Central memory CD8-positive, alpha-beta T cell (primary cell): ENCODE measurements at regions not wholly inside any gene's neighbourhood (a gene's known extent, or its start where the extent isn't known, plus 50 kb on each side); places are given as distances from the start of the nearest gene placed in this dataset.
A peak's percentile ranks its signal among the peaks of the same experiment; 100 is the strongest.

Experiments
- ATAC-seq: fragments of 150-1000 bp; cut with Tn5 transposase; replicated peaks from 2 replicates; pipeline ENCODE4 v1.10.0; 2022; ENCODE audit warnings: mild to moderate bottlenecking, moderate FRiP score, moderate number of reproducible peaks; ENCODE audit not compliant: poor library complexity, severe bottlenecking; ENCODE audit errors: extremely low read depth
- DNase-seq, 2 donors: peaks; one replicate each; pipeline ENCODE4 v3.0.0; 2021; ENCODE audit warnings: low spot score in 2 of 2
- H3K27ac Mint-ChIP-seq: one replicate; pipeline ENCODE4 v1.8.0; 2022; ENCODE audit warnings: low read depth, mild to moderate bottlenecking, moderate library complexity, mixed read lengths
- H3K27me3 Mint-ChIP-seq: one replicate; pipeline ENCODE4 v1.8.0; 2022; ENCODE audit warnings: mixed read lengths
- H3K36me3 Mint-ChIP-seq: one replicate; pipeline ENCODE4 v1.8.0; 2022; ENCODE audit warnings: mild to moderate bottlenecking, moderate library complexity, mixed read lengths; ENCODE audit not compliant: insufficient read depth
- H3K4me1 Mint-ChIP-seq: one replicate; pipeline ENCODE4 v1.8.0; 2022; ENCODE audit warnings: mixed read lengths
- H3K4me3 Mint-ChIP-seq: one replicate; pipeline ENCODE4 v1.8.0; 2022; ENCODE audit warnings: mild to moderate bottlenecking, moderate library complexity, mixed read lengths
- H3K9me3 Mint-ChIP-seq: one replicate; pipeline ENCODE4 v1.8.0; 2022; ENCODE audit warnings: mixed read lengths

GRCh38 chr18:28846958-28847357 lies 670.0 kb upstream of the CDH2 start:
- Mint-ChIP-seq H3K9me3 (peaks cover 39% of the 10 kb centered on the region), H3K4me1 (no peaks in the 10 kb centered on the region), H3K27me3 (no peaks in the 10 kb centered on the region), H3K27ac (no peak overlapping the region), H3K4me3 (no peak overlapping the region), H3K36me3 (no peaks in the 10 kb centered on the region)
- ATAC-seq (no peak), DNase-seq (no peak)

GRCh38 chr18:28837100-28837499 lies 660.2 kb upstream of the CDH2 start:
- DNase-seq = no peak
- no peak for ATAC-seq
- Mint-ChIP-seq H3K4me1 (no peaks in the 10 kb centered on the region), H3K36me3 (peaks cover 2% of the 10 kb centered on the region), H3K4me3 (no peak overlapping the region), H3K9me3 (peaks cover 6% of the 10 kb centered on the region), H3K27ac (peak overlapping the region; percentile 74), H3K27me3 (no peaks in the 10 kb centered on the region)

- no peak for ATAC-seq
- Mint-ChIP-seq H3K9me3 (peaks cover 4% of the 10 kb centered on the region), H3K27me3 (no peaks in the 10 kb centered on the region), H3K4me1 (no peaks in the 10 kb centered on the region), H3K36me3 (peaks cover 2% of the 10 kb centered on the region), H3K4me3 (no peak overlapping the region), H3K27ac (no peak overlapping the region)
- no peak for DNase-seq
These were observed 658.0 kb upstream of the CDH2 start for GRCh38 chr18:28834889-28835288.

DNA sequence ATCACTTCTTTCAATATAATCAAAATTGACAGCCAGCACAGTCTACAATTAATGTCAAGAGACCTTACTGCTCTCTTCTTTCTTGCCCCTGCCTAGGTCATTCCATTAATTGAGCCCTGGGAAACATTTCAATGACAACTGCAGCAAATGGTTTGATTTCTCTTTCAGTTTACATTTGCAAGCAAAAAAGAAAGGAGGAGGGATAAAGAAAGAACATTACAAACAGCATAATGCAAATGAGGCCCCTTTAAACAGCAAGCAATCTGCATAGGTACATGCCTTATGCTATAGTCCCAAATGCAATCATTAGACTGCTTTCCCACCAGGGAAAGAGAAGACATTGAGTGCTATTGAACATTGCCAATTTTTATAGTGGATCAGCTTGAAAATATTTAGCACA lies 655.0 kb upstream of the CDH2 start:
- H3K4me3 Mint-ChIP-seq = no peak overlapping the region
- no peak overlapping the region for H3K27ac Mint-ChIP-seq
- H3K4me1 Mint-ChIP-seq = no peaks in the 10 kb centered on the region
- no peak for ATAC-seq
- no peaks in the 10 kb centered on the region for H3K36me3 Mint-ChIP-seq
- no peak for DNase-seq
- H3K27me3 Mint-ChIP-seq = no peaks in the 10 kb centered on the region
- peaks cover 4% of the 10 kb centered on the region for H3K9me3 Mint-ChIP-seq

GRCh38 chr18:28831476-28831875 lies 654.5 kb upstream of the CDH2 start:
- no peak overlapping the region for H3K27ac Mint-ChIP-seq
- H3K4me1 Mint-ChIP-seq = no peaks in the 10 kb centered on the region
- H3K27me3 Mint-ChIP-seq = no peaks in the 10 kb centered on the region
- H3K9me3 Mint-ChIP-seq = peaks cover 4% of the 10 kb centered on the region
- no peaks in the 10 kb centered on the region for H3K36me3 Mint-ChIP-seq
- ATAC-seq (no peak), DNase-seq (no peak)
- H3K4me3 Mint-ChIP-seq = no peak overlapping the region

- Mint-ChIP-seq H3K27me3 (no peaks in the 10 kb centered on the region), H3K36me3 (no peaks in the 10 kb centered on the region), H3K4me3 (no peak overlapping the region), H3K4me1 (no peaks in the 10 kb centered on the region), H3K9me3 (peaks cover 13% of the 10 kb centered on the region), H3K27ac (no peak overlapping the region)
- no peak for ATAC-seq
- DNase-seq = no peak
These were observed 649.2 kb upstream of the CDH2 start for GRCh38 chr18:28826107-28826506.

- Mint-ChIP-seq H3K27me3 (no peaks in the 10 kb centered on the region), H3K9me3 (peaks cover 14% of the 10 kb centered on the region), H3K4me3 (no peak overlapping the region), H3K27ac (no peak overlapping the region), H3K4me1 (no peaks in the 10 kb centered on the region), H3K36me3 (no peaks in the 10 kb centered on the region)
- DNase-seq (no peak), ATAC-seq (no peak)
These were observed 647.2 kb upstream of the CDH2 start for GRCh38 chr18:28824183-28824574.

DNA sequence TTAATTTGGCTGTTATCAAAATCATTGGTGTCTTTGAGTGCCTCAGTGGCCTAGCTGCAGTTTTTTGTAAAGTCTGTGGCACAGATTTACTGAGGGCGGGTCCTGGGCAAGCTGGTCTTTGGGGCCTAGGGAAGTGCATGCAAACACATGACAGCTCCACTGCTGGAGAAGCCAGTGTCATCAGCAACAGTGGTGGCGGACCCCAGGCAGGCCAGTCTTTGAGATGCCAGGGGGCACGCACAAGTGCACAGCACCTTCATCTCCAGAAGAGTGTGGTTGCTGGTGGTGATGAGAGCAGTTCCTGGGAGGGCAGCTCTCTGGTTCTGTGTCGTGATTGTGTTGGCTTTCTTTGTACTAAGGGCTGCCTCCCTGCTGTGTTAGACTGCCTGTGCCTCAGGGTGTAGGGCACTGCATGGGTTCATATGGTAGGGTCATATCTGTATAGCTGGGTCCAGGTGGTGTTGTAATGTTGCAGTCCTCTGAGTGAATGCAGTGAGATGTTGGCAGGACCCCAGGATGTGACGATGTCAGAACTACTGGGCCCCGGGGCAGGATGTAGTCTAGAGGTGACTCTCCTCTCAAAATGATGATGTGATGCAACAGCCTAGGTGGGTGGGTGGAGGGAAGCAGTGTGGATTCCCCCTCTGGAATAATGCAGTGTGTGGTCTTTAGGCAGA lies 646.7 kb upstream of the CDH2 start:
- Mint-ChIP-seq H3K4me1 (no peaks in the 10 kb centered on the region), H3K27me3 (no peaks in the 10 kb centered on the region), H3K36me3 (no peaks in the 10 kb centered on the region), H3K9me3 (peaks cover 14% of the 10 kb centered on the region), H3K4me3 (no peak overlapping the region), H3K27ac (no peak overlapping the region)
- DNase-seq = no peak
- no peak for ATAC-seq

GRCh38 chr18:28820353-28820752 lies 643.4 kb upstream of the CDH2 start:
- Mint-ChIP-seq H3K9me3 (peaks cover 14% of the 10 kb centered on the region), H3K4me3 (no peak overlapping the region), H3K36me3 (no peaks in the 10 kb centered on the region), H3K4me1 (no peaks in the 10 kb centered on the region), H3K27me3 (no peaks in the 10 kb centered on the region), H3K27ac (no peak overlapping the region)
- ATAC-seq = no peak
- DNase-seq = no peak

- Mint-ChIP-seq H3K27ac (no peak overlapping the region), H3K36me3 (no peaks in the 10 kb centered on the region)
These were observed 639.2 kb upstream of the CDH2 start for GRCh38 chr18:28816155-28816554.

DNA sequence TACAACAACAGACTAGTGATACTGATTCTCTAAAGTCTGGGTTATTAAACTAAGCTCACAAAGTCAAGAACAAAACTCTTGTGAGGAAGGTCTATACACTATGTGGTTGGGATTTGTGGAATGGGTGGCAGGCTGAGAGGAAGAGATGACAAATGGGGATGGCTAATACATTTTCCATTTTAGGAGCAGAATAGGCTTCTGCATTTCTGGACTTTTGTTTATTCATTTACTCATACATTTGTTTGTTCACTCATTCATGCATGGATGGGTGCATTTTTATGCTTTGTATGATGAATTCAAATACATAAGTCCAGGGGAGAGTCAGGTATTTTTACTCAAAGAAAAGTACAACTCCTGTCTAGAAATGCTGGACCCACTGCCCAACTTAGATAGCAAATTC lies 637.4 kb upstream of the CDH2 start:
- no peaks in the 10 kb centered on the region for H3K4me1 Mint-ChIP-seq
- no peak for ATAC-seq
- H3K27ac Mint-ChIP-seq = no peak overlapping the region
- no peak overlapping the region for H3K4me3 Mint-ChIP-seq
- DNase-seq = no peak
- no peaks in the 10 kb centered on the region for H3K27me3 Mint-ChIP-seq
- peaks cover 10% of the 10 kb centered on the region for H3K9me3 Mint-ChIP-seq
- H3K36me3 Mint-ChIP-seq = no peaks in the 10 kb centered on the region

More at GRCh38 chr18:28816155-28816554, 639.2 kb upstream of the CDH2 start:
- Mint-ChIP-seq H3K4me1 (no peaks in the 10 kb centered on the region), H3K4me3 (no peak overlapping the region), H3K27me3 (no peaks in the 10 kb centered on the region), H3K9me3 (peaks cover 11% of the 10 kb centered on the region)
- DNase-seq = no peak
- ATAC-seq = no peak

DNA sequence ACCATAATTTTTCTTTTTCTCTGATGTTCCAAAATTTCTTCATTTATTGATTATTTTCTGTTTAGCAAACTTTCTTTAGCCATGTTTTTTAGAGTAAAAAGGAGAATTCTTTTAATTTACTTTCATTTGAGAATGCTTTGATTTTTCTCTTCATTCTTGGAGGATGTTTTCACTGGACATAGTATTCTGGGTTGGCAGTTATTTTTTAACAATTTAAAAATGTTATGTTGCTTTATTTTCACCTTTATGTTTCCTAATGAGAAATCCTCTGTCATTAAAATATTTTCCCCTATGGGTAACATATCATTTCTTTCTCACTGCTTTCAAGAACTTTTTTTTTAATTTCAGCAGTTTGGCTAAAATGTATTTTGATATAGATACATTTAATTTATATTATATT lies 631.4 kb upstream of the CDH2 start:
- Mint-ChIP-seq H3K9me3 (peaks cover 30% of the 10 kb centered on the region), H3K4me3 (no peak overlapping the region), H3K27ac (no peak overlapping the region), H3K27me3 (no peaks in the 10 kb centered on the region), H3K36me3 (no peaks in the 10 kb centered on the region), H3K4me1 (peaks cover 5% of the 10 kb centered on the region)
- no peak for DNase-seq
- no peak for ATAC-seq

DNA sequence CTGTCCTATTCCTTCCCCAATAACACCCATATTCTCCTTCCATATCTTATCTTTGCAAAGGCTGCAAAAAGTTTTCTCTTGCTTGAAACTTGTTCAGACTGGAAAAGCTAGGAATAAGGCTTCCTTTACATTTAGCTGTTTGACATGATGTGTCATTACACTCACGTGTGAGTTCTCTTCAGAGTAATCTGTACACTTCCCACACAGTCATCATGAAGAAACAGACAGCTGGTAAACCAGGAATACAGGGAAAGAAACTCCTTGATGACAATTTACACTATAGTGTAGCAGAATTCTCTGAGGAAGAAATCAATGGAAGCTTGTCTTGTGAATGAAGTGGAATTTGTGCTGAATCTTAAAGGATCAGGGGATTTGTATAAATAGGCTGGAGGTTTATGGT lies 628.6 kb upstream of the CDH2 start:
- ATAC-seq (no peak), DNase-seq (no peak)
- H3K36me3 Mint-ChIP-seq = no peaks in the 10 kb centered on the region
- no peak overlapping the region for H3K4me3 Mint-ChIP-seq
- no peaks in the 10 kb centered on the region for H3K27me3 Mint-ChIP-seq
- peaks cover 20% of the 10 kb centered on the region for H3K9me3 Mint-ChIP-seq
- no peak overlapping the region for H3K27ac Mint-ChIP-seq
- H3K4me1 Mint-ChIP-seq = peaks cover 5% of the 10 kb centered on the region
